HG02981 (cell line): ENCODE measurements at regions not wholly inside any gene's neighbourhood (a gene's known extent, or its start where the extent isn't known, plus 50 kb on each side); places are given as distances from the start of the nearest gene placed in this dataset.

Experiments used
- ATAC-seq: cut with Tn5 transposase; IDR thresholded peaks from one replicate; pipeline ENCODE4 v1.9.1; 2021; ENCODE audit warnings: mild to moderate bottlenecking, moderate library complexity; ENCODE audit not compliant: unreplicated experiment

GRCh38 chr2:107418708-107419107, 408.0 kb upstream of the RGPD4 start:
- no peak for ATAC-seq

GRCh38 chr2:107419191-107419590, 407.5 kb upstream of the RGPD4 start:
- no peak for ATAC-seq

- ATAC-seq, result no peak
These were observed 397.9 kb upstream of the RGPD4 start for GRCh38 chr2:107428781-107429180.

GRCh38 chr2:107430006-107430405, 396.7 kb upstream of the RGPD4 start:
- no peak for ATAC-seq

- ATAC-seq, result no peak
These were observed 396.0 kb upstream of the RGPD4 start for GRCh38 chr2:107430596-107431266.

GRCh38 chr2:107436281-107436680, 390.4 kb upstream of the RGPD4 start:
- ATAC-seq, result no peak

- no peak for ATAC-seq
These were observed 389.4 kb upstream of the RGPD4 start for GRCh38 chr2:107437265-107437664.

GRCh38 chr2:107437807-107438206, 388.9 kb upstream of the RGPD4 start:
- ATAC-seq, result no peak

- no peak for ATAC-seq
These were observed 378.5 kb upstream of the RGPD4 start for GRCh38 chr2:107448160-107448559.

- no peak for ATAC-seq
These were observed 365.4 kb upstream of the RGPD4 start for GRCh38 chr2:107461301-107461700.

- ATAC-seq, result no peak
These were observed 364.5 kb upstream of the RGPD4 start for GRCh38 chr2:107462181-107462580.

- no peak for ATAC-seq
These were observed 360.5 kb upstream of the RGPD4 start for GRCh38 chr2:107466241-107466640.

- no peak for ATAC-seq
These were observed 359.5 kb upstream of the RGPD4 start for GRCh38 chr2:107466984-107467773.

GRCh38 chr2:107469437-107469995, 357.2 kb upstream of the RGPD4 start:
- ATAC-seq, result no peak

GRCh38 chr2:107473150-107473549, 353.5 kb upstream of the RGPD4 start:
- no peak for ATAC-seq

GRCh38 chr2:107475859-107476258, 350.8 kb upstream of the RGPD4 start:
- ATAC-seq, result no peak

- ATAC-seq, result no peak
These were observed 324.2 kb upstream of the RGPD4 start for GRCh38 chr2:107502539-107502938.

GRCh38 chr2:107511970-107512789, 314.5 kb upstream of the RGPD4 start:
- no peak for ATAC-seq

GRCh38 chr2:107525406-107525805, 301.3 kb upstream of the RGPD4 start:
- no peak for ATAC-seq

- no peak for ATAC-seq
These were observed 297.5 kb upstream of the RGPD4 start for GRCh38 chr2:107529146-107529545.

- ATAC-seq, result no peak
These were observed 296.6 kb upstream of the RGPD4 start for GRCh38 chr2:107530046-107530445.
